Fibroblast of mammary gland (primary cell): ENCODE measurements at regions not wholly inside any gene's neighbourhood (a gene's known extent, or its start where the extent isn't known, plus 50 kb on each side); places are given as distances from the start of the nearest gene placed in this dataset.

Experiments
- DNase-seq: peaks from one replicate; pipeline ENCODE4 v3.0.0-alpha.2; 2010; ENCODE audit warnings: low read depth
- H3K4me3 ChIP-seq: 2 replicates; pipeline ENCODE4 v1.5.1; 2011; ENCODE audit warnings: low read depth, mild to moderate bottlenecking, low read length, moderate library complexity; ENCODE audit not compliant: control insufficient read depth
- TF ChIP-seq, protein P1 (sequence below): conservative IDR thresholded peaks from 2 replicates; pipeline ENCODE4 v1.5.1; 2011; ENCODE audit warnings: low read depth, low read length, inconsistent platforms; ENCODE audit not compliant: control insufficient read depth, insufficient read depth

DNA sequence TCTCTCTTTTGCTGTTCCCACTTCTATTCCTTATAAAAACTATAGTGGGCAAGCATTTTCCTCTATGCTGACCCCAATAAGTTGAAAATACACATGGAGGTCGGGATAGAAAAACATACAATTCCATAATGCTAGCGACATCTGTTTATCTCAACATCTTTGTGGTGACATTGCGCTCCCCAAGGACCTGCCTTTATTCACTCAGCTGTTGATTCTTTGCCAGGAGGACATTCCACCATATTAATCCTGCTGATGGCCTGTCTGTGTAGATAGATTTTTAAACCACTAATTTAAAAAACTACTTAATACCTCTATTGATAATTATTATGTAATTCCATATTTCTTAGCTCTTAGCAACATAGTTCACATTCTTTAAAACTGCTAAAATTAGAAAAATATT lies 555.3 kb upstream of the MAP3K7 start:
- no peak for DNase-seq
- TF ChIP-seq, protein P1, sequence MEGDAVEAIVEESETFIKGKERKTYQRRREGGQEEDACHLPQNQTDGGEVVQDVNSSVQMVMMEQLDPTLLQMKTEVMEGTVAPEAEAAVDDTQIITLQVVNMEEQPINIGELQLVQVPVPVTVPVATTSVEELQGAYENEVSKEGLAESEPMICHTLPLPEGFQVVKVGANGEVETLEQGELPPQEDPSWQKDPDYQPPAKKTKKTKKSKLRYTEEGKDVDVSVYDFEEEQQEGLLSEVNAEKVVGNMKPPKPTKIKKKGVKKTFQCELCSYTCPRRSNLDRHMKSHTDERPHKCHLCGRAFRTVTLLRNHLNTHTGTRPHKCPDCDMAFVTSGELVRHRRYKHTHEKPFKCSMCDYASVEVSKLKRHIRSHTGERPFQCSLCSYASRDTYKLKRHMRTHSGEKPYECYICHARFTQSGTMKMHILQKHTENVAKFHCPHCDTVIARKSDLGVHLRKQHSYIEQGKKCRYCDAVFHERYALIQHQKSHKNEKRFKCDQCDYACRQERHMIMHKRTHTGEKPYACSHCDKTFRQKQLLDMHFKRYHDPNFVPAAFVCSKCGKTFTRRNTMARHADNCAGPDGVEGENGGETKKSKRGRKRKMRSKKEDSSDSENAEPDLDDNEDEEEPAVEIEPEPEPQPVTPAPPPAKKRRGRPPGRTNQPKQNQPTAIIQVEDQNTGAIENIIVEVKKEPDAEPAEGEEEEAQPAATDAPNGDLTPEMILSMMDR, result no peak
- no peak overlapping the region for H3K4me3 ChIP-seq

- TF ChIP-seq, protein P1, result no peak
- H3K4me3 ChIP-seq, result no peak overlapping the region
- no peak for DNase-seq
Observed at GRCh38 chr6:91141346-91141745, 554.5 kb upstream of the MAP3K7 start.

- TF ChIP-seq, protein P1, result no peak
- no peak overlapping the region for H3K4me3 ChIP-seq
- DNase-seq, result no peak
Observed at GRCh38 chr6:91140449-91140848, 553.6 kb upstream of the MAP3K7 start.

DNA sequence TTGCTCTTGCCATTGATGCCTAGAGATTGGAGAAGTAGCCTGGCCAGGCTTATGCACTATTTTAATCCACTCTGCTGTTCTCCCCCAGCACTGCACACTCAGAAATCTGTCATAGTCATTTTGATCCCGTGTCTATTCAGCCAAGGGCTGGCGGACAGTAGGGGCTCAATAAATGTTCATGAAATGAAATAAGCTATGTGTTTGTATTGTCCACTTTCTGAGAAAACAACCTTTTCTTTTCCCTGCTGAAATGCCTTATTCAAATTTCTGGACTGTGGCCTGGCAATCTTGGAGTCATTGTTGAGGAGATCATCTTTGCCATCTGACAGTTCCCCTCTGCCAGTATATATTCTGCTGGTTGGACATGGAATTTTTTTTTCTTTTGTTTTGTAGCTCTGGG lies 550.4 kb upstream of the MAP3K7 start:
- no peak overlapping the region for H3K4me3 ChIP-seq
- no peak for DNase-seq
- TF ChIP-seq, protein P1, result no peak

GRCh38 chr6:91135406-91136103 lies 548.7 kb upstream of the MAP3K7 start:
- TF ChIP-seq, protein P1, result no peak
- DNase-seq, result no peak
- no peak overlapping the region for H3K4me3 ChIP-seq

DNA sequence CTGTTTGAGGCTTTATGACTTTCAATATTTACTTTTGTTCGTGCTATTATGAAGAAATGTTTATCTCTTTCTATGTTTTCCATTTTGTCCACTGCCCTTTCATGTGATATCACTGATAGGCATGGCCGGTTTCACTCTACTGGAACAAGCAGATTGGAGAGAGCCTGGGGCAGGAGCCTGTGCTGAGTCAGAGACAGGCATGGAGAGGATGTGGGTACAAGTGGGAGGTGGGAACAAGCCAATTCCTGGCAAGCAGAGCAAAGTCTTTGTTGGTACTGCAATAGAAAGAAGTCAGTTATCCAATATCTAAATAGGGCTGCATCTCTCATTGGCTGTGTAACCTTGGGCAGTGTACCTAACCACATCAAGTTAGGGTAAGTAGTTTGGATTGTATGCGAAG lies 545.6 kb upstream of the MAP3K7 start:
- no peak for DNase-seq
- no peak overlapping the region for H3K4me3 ChIP-seq
- TF ChIP-seq, protein P1, result no peak

GRCh38 chr6:91130126-91130525 lies 543.3 kb upstream of the MAP3K7 start:
- TF ChIP-seq, protein P1, result no peak
- no peak for DNase-seq

More at GRCh38 chr6:91130126-91130525, 543.3 kb upstream of the MAP3K7 start:
- H3K4me3 ChIP-seq, result no peak overlapping the region
